GM12892 (cell line): ENCODE measurements at regions not wholly inside any gene's neighbourhood (a gene's known extent, or its start where the extent isn't known, plus 50 kb on each side); places are given as distances from the start of the nearest gene placed in this dataset.

Source experiments
- POLR2A ChIP-seq: IDR thresholded peaks from 2 replicates; pipeline ENCODE4 v1.6.1; 2011; ENCODE audit warnings: low read depth, low read length, control low read depth
- TAF1 ChIP-seq: IDR thresholded peaks from 2 replicates; pipeline ENCODE4 v1.6.1; 2011; ENCODE audit warnings: low read depth, mild to moderate bottlenecking, control low read depth, low read length, borderline replicate concordance

GRCh38 chr2:191607096-191607495 lies 70.8 kb upstream of the NABP1 start:
- no peak for TF ChIP-seq TAF1
- TF ChIP-seq POLR2A, result no peak
